HepG2 (cell line): ENCODE measurements at regions not wholly inside any gene's neighbourhood (a gene's known extent, or its start where the extent isn't known, plus 50 kb on each side); places are given as distances from the start of the nearest gene placed in this dataset.

Source experiments
- CTCF ChIP-seq: sonication (generic); formaldehyde crosslinking; IDR thresholded peaks from 2 replicates; pipeline ENCODE4 v1.5.0; 2020; ENCODE audit warnings: mild to moderate bottlenecking, missing genetic modification reagents, moderate library complexity
- FOXA3 ChIP-seq: IDR thresholded peaks from 2 replicates; pipeline ENCODE4 v1.6.1; 2016; ENCODE audit warnings: missing genetic modification reagents, missing compliant biosample characterization
- RBM39 ChIP-seq: fragments of 200-400 bp; formaldehyde crosslinking; IDR thresholded peaks from one replicate; pipeline ENCODE4 v1.6.1; 2018; ENCODE audit warnings: antibody characterized with exemption, mild to moderate bottlenecking, low read depth, low read length; ENCODE audit not compliant: poor library complexity, severe bottlenecking
- ZNF510 ChIP-seq: sonication (generic); formaldehyde crosslinking; IDR thresholded peaks from 2 replicates; pipeline ENCODE4 v1.4.0; 2020; ENCODE audit warnings: low read depth, mild to moderate bottlenecking, missing genetic modification reagents

- TF ChIP-seq RBM39, result no peak
- TF ChIP-seq ZNF510 (CRISPR knock-in tag), result no peak
- no peak for TF ChIP-seq CTCF
- TF ChIP-seq FOXA3 (CRISPR knock-in tag), result no peak
Measured at GRCh38 chrX:51006064-51006463, 95.5 kb downstream of the BMP15 start.
